IMR-90 (cell line): ENCODE measurements at regions not wholly inside any gene's neighbourhood (a gene's known extent, or its start where the extent isn't known, plus 50 kb on each side); places are given as distances from the start of the nearest gene placed in this dataset.

ENCODE experiments used
- BHLHE40 ChIP-seq: fragments of 150-350 bp; IDR thresholded peaks from 2 replicates; pipeline ENCODE4 v1.6.1; 2016; ENCODE audit warnings: mild to moderate bottlenecking, low read depth, low read length
- CEBPB ChIP-seq: IDR thresholded peaks from 2 replicates; pipeline ENCODE4 v1.6.1; 2012; ENCODE audit warnings: low read depth, low read length, improper control_type of control experiment
- CHD1 ChIP-seq: IDR thresholded peaks from 2 replicates; pipeline ENCODE4 v1.6.1; 2012; ENCODE audit warnings: low read depth, low read length, improper control_type of control experiment
- CTCF ChIP-seq: conservative IDR thresholded peaks from 2 replicates; pipeline ENCODE4 v1.5.1; 2012; ENCODE audit warnings: mild to moderate bottlenecking, low read depth, low read length, improper control_type of control experiment
- MAFK ChIP-seq: IDR thresholded peaks from 2 replicates; pipeline ENCODE4 v1.6.1; 2012; ENCODE audit warnings: low read depth, low read length, improper control_type of control experiment
- MAZ ChIP-seq: IDR thresholded peaks from 2 replicates; pipeline ENCODE4 v1.6.1; 2012; ENCODE audit warnings: low read depth, mild to moderate bottlenecking, low read length, improper control_type of control experiment, moderate library complexity, borderline replicate concordance
- MXI1 ChIP-seq: IDR thresholded peaks from 2 replicates; pipeline ENCODE4 v1.6.1; 2012; ENCODE audit warnings: low read depth, mild to moderate bottlenecking, low read length, moderate library complexity, borderline replicate concordance
- POLR2A ChIP-seq: IDR thresholded peaks from 2 replicates; pipeline ENCODE4 v1.6.1; 2012; ENCODE audit warnings: mild to moderate bottlenecking, low read depth, low read length
- RAD21 ChIP-seq: IDR thresholded peaks from 2 replicates; pipeline ENCODE4 v1.6.1; 2012; ENCODE audit warnings: low read length, improper control_type of control experiment
- RFX5 ChIP-seq: IDR thresholded peaks from 2 replicates; pipeline ENCODE4 v1.8.0; 2012; ENCODE audit warnings: low read depth, mild to moderate bottlenecking, low read length, moderate library complexity
- SMC3 ChIP-seq: fragments of 150-350 bp; IDR thresholded peaks from 2 replicates; pipeline ENCODE4 v1.6.1; 2016; ENCODE audit warnings: low read depth, mild to moderate bottlenecking, antibody characterized with exemption, low read length, moderate library complexity
- USF2 ChIP-seq: fragments of 150-350 bp; IDR thresholded peaks from 2 replicates; pipeline ENCODE4 v1.6.1; 2017; ENCODE audit warnings: mild to moderate bottlenecking, antibody characterized with exemption, low read length, low read depth

GRCh38 chr10:88033385-88033784, 170.0 kb downstream of the PTEN start:
- TF ChIP-seq POLR2A (no peak), RFX5 (no peak), MXI1 (no peak), SMC3 (no peak), CTCF (no peak), MAZ (no peak), BHLHE40 (no peak), CHD1 (no peak), CEBPB (no peak), RAD21 (no peak), MAFK (no peak), USF2 (no peak)
